ENCODE measurements at regions not wholly inside any gene's neighbourhood (a gene's known extent, or its start where the extent isn't known, plus 50 kb on each side); places are given as distances from the start of the nearest gene placed in this dataset.

DNA sequence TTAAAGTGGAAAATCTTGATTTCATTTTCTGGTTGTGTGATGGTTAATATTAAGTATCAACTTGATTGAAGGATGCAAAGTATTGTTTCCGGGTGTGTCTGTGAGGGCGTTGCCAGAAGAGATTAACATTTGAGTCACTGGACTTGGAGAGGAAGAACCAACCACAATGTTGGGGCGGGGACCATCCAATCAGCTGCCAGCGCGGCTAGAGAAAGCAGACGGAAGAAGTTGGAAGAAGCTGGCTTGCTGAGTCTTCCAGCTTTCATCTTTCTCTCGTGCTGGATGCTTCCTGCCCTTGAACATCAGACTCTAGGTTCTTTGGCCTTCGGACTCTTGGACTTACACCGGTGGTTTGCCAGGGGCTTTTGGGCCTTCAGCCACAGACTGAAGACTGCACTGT is 832.6 kb upstream of the TMPRSS15 start:
- Histone ChIP-seq H4K20me1 (ENCODE audit: insufficient read depth) (no peaks in the 10 kb centered on the region), H3K9me3 (ENCODE audit: low read depth) (no peaks in the 10 kb centered on the region), H3K36me3 (ENCODE audit: low read depth) (no peaks in the 10 kb centered on the region), H2AFZ (no peak overlapping the region), H3K4me2 (ENCODE audit: unreplicated experiment) (no peak overlapping the region), H3K9ac (no peak overlapping the region), H3K27me3 (replicated peaks; ENCODE audit: insufficient read depth) (no peaks in the 10 kb centered on the region), H3K4me1 (ENCODE audit: insufficient read depth) (no peaks in the 10 kb centered on the region), H3F3A (ENCODE audit: insufficient read depth) (no peaks in the 10 kb centered on the region), H3K9me2 (ENCODE audit: insufficient read depth) (no peaks in the 10 kb centered on the region), H3K27ac (no peak overlapping the region), H3K4me3 (no peak overlapping the region), H3K79me2 (ENCODE audit: insufficient read depth) (no peaks in the 10 kb centered on the region)
- in situ Hi-C loops (cut with MboI): no loop called here
- 23 to 27% methylated on average over 9 of the region's 9 CpGs for WGBS, 2 experiments (ENCODE audit: low coverage in 1 of 2, low lambda C conversion rate in 2 of 2, missing lambda C conversion rate in 2 of 2)
- TF ChIP-seq EZH2 (IDR thresholded peaks at IDR 0.05; ENCODE audit: insufficient read depth, poor library complexity, severe bottlenecking): no peak
- TF ChIP-seq EZH2phosphoT487 (IDR thresholded peaks at IDR 0.05; ENCODE audit: insufficient read depth, low read depth): no peak
- DNase-seq: no peak

DNA sequence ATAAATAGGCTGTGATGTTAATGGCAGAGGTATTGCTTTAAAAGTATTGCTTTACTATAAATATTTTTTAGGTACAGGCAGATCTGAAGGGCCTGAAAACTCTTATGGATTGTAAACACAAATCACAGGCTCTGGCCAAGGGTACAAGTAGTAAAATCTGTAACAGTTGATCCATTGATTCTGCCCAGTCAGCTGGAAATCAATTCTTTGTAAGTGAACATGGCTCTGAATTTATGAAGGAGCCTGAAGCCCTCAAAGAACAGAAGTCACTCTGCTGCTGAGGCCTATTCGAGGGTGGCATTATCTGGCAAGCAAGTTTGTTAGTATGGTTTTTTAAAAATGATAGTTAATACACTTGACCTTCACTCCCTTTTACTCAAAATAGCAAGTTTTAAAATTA is 834.0 kb upstream of the TMPRSS15 start:
- DNase-seq: no peak
- Histone ChIP-seq H2AFZ (no peak overlapping the region), H4K20me1 (ENCODE audit: insufficient read depth) (no peaks in the 10 kb centered on the region), H3K4me2 (ENCODE audit: unreplicated experiment) (no peak overlapping the region), H3K27ac (no peak overlapping the region), H3K9ac (no peak overlapping the region), H3K27me3 (replicated peaks; ENCODE audit: insufficient read depth) (no peaks in the 10 kb centered on the region), H3K9me3 (ENCODE audit: low read depth) (peaks cover 6% of the 10 kb centered on the region), H3K9me2 (ENCODE audit: insufficient read depth) (no peaks in the 10 kb centered on the region), H3K79me2 (ENCODE audit: insufficient read depth) (no peaks in the 10 kb centered on the region), H3K4me3 (no peak overlapping the region), H3F3A (ENCODE audit: insufficient read depth) (no peaks in the 10 kb centered on the region), H3K4me1 (ENCODE audit: insufficient read depth) (no peaks in the 10 kb centered on the region), H3K36me3 (ENCODE audit: low read depth) (no peaks in the 10 kb centered on the region)
- no peak for TF ChIP-seq EZH2phosphoT487 (IDR thresholded peaks at IDR 0.05; ENCODE audit: insufficient read depth, low read depth)
- no peak for TF ChIP-seq EZH2 (IDR thresholded peaks at IDR 0.05; ENCODE audit: insufficient read depth, poor library complexity, severe bottlenecking)
- in situ Hi-C loops (cut with MboI): no loop called here
- WGBS, 2 experiments (ENCODE audit: low coverage in 1 of 2, low lambda C conversion rate in 2 of 2, missing lambda C conversion rate in 2 of 2): 3 to 6% methylated on average over 1 of the region's 1 CpG

DNA sequence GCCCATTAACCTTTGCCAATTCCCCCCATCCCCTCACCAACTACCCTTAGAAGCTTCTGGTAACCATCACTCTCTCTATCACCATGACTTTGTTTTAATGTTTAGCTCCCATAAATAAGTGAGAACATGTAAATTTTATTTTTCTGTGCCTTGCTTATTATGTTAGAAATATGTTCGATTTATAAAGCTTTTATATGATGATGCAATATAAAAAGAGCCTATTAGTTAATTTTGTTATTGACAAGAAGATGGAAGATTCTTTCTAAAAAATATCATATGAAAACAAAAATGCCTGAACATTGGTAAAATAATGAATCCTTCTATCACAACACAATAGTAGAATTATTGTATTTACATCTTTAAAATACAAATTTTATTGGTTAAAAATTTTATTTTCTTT is 836.1 kb upstream of the TMPRSS15 start:
- H3K27me3 ChIP-seq (replicated peaks; ENCODE audit: insufficient read depth): no peaks in the 10 kb centered on the region
- H3K9ac ChIP-seq: no peak overlapping the region
- H3K36me3 ChIP-seq (ENCODE audit: low read depth): no peaks in the 10 kb centered on the region
- WGBS, 2 experiments (ENCODE audit: low coverage in 1 of 2, low lambda C conversion rate in 2 of 2, missing lambda C conversion rate in 2 of 2): 0 to 2% methylated on average over 1 of the region's 1 CpG
- H3F3A ChIP-seq (ENCODE audit: insufficient read depth): no peaks in the 10 kb centered on the region
- H2AFZ ChIP-seq: no peak overlapping the region
- no peak overlapping the region for H3K4me2 ChIP-seq (ENCODE audit: unreplicated experiment)
- peaks cover 6% of the 10 kb centered on the region for H3K9me3 ChIP-seq (ENCODE audit: low read depth)
- H3K9me2 ChIP-seq (ENCODE audit: insufficient read depth): no peaks in the 10 kb centered on the region
- TF ChIP-seq EZH2 (IDR thresholded peaks at IDR 0.05; ENCODE audit: insufficient read depth, poor library complexity, severe bottlenecking) (no peak), EZH2phosphoT487 (IDR thresholded peaks at IDR 0.05; ENCODE audit: insufficient read depth, low read depth) (no peak)
- no peak for DNase-seq
- no peak overlapping the region for H3K27ac ChIP-seq
- no peaks in the 10 kb centered on the region for H4K20me1 ChIP-seq (ENCODE audit: insufficient read depth)
- no peak overlapping the region for H3K4me3 ChIP-seq
- no peaks in the 10 kb centered on the region for H3K4me1 ChIP-seq (ENCODE audit: insufficient read depth)
- in situ Hi-C loops (cut with MboI): no loop called here
- H3K79me2 ChIP-seq (ENCODE audit: insufficient read depth): no peaks in the 10 kb centered on the region

DNA sequence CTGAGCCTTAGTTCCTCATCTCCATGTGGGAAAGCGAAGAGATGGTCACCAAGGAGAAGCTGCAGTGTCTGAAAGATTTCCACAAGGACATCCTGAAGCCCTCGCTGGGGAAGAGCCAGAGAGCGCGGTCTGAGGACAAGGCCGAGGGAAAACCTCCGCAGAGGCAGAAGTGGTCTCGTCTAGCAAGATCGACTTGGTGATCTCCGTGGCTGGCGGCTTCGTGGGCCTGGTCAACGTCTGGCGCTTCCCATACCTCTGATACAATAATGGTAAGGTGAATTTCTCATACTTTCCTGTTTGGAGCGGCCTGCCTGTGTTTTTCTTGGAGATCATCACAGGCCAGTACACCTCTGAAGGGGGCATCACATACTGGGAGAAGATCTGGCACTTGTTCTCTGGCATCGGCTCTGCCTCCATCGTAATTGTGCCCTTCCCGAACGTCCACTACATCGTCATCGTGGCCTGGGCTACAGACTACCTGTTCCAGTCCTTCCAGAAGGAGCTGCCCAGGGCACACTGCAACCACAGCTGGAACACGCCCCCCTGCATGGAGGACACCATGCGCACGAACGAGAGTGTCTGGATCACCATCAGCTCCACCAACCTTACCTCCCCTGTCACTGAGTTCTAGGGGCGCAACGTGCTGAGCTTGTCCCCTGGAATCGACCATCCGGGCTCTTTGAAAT is 841.1 kb upstream of the TMPRSS15 start:
- WGBS, 2 experiments (ENCODE audit: low coverage in 1 of 2, low lambda C conversion rate in 2 of 2, missing lambda C conversion rate in 2 of 2): 72 to 76% methylated on average over 28 of the region's 28 CpGs
- Histone ChIP-seq H3K4me2 (ENCODE audit: unreplicated experiment) (no peak overlapping the region), H3K36me3 (ENCODE audit: low read depth) (no peaks in the 10 kb centered on the region), H3K27me3 (replicated peaks; ENCODE audit: insufficient read depth) (no peaks in the 10 kb centered on the region), H3K79me2 (ENCODE audit: insufficient read depth) (no peaks in the 10 kb centered on the region), H3K4me1 (ENCODE audit: insufficient read depth) (no peaks in the 10 kb centered on the region), H3K4me3 (no peak overlapping the region), H3K9me3 (ENCODE audit: low read depth) (peaks cover 6% of the 10 kb centered on the region), H3K9ac (no peak overlapping the region), H4K20me1 (ENCODE audit: insufficient read depth) (no peaks in the 10 kb centered on the region), H2AFZ (no peak overlapping the region), H3F3A (ENCODE audit: insufficient read depth) (no peaks in the 10 kb centered on the region), H3K27ac (no peak overlapping the region), H3K9me2 (ENCODE audit: insufficient read depth) (no peaks in the 10 kb centered on the region)
- in situ Hi-C loops (cut with MboI): no loop called here
- TF ChIP-seq EZH2phosphoT487 (IDR thresholded peaks at IDR 0.05; ENCODE audit: insufficient read depth, low read depth) (no peak), EZH2 (IDR thresholded peaks at IDR 0.05; ENCODE audit: insufficient read depth, poor library complexity, severe bottlenecking) (no peak)
- DNase-seq: no peak

DNA sequence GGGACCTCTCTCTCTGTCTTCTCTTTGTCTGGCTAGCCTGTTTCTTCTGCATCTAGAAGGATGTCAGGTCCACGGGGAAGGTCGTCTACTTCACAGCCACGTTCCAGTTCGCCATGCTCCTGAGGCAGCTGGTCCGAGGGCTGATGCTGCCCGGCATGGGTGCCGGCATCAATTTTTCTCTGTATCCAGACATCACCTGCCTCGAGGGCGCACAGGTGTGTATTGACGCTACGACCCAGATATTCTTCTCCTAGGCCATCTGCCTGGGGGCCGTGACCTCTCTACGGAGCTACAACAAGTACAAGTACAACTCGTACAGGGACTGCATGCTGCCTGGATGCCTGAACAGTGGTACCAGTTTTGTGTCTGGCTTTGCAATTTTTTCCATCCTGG is 841.6 kb upstream of the TMPRSS15 start:
- Histone ChIP-seq H3K4me2 (ENCODE audit: unreplicated experiment) (no peak overlapping the region), H3K4me1 (ENCODE audit: insufficient read depth) (no peaks in the 10 kb centered on the region), H3F3A (ENCODE audit: insufficient read depth) (no peaks in the 10 kb centered on the region), H3K36me3 (ENCODE audit: low read depth) (no peaks in the 10 kb centered on the region), H3K9me3 (ENCODE audit: low read depth) (peaks cover 6% of the 10 kb centered on the region), H3K4me3 (no peak overlapping the region), H4K20me1 (ENCODE audit: insufficient read depth) (no peaks in the 10 kb centered on the region), H3K9me2 (ENCODE audit: insufficient read depth) (no peaks in the 10 kb centered on the region), H3K27ac (no peak overlapping the region), H3K9ac (no peak overlapping the region), H3K79me2 (ENCODE audit: insufficient read depth) (no peaks in the 10 kb centered on the region), H3K27me3 (replicated peaks; ENCODE audit: insufficient read depth) (no peaks in the 10 kb centered on the region), H2AFZ (no peak overlapping the region)
- DNase-seq: no peak
- 69 to 75% methylated on average over 13 to 14 of the region's 14 CpGs for WGBS, 2 experiments (ENCODE audit: low coverage in 1 of 2, low lambda C conversion rate in 2 of 2, missing lambda C conversion rate in 2 of 2)
- TF ChIP-seq EZH2phosphoT487 (IDR thresholded peaks at IDR 0.05; ENCODE audit: insufficient read depth, low read depth) (no peak), EZH2 (IDR thresholded peaks at IDR 0.05; ENCODE audit: insufficient read depth, poor library complexity, severe bottlenecking) (no peak)
- in situ Hi-C loops (cut with MboI): no loop called here
